DMS53 (cell line): ENCODE measurements at regions not wholly inside any gene's neighbourhood (a gene's known extent, or its start where the extent isn't known, plus 50 kb on each side); places are given as distances from the start of the nearest gene placed in this dataset.

Source experiments
- DNase-seq: peaks from one replicate; lab custom pipeline; 2025; lab: John Stamatoyannopoulos, UW

- no peak for DNase-seq
Measured at GRCh38 chr2:56803596-56803995, 619.8 kb downstream of the CCDC85A start.

- no peak for DNase-seq
Measured at GRCh38 chr2:56806924-56807323, 623.1 kb downstream of the CCDC85A start.

DNA sequence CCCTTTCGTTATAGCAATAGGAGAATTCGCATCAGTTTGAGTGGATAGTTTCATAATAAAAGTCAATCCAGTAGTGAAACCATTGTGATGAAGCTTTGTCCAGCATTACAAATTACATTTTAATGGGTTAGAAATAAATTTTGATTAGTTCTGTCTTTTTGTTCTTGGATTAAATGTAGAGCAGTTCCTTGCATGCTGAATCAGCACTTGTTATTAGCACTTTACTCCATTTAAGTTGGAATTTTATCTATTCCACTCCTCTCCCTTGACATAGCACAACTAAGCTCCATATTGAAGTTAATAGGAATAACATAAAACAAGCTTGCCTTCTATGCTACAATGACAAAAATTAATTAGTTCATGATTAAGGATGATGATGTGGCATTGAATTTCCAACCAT, 624.1 kb downstream of the CCDC85A start:
- no peak for DNase-seq

DNA sequence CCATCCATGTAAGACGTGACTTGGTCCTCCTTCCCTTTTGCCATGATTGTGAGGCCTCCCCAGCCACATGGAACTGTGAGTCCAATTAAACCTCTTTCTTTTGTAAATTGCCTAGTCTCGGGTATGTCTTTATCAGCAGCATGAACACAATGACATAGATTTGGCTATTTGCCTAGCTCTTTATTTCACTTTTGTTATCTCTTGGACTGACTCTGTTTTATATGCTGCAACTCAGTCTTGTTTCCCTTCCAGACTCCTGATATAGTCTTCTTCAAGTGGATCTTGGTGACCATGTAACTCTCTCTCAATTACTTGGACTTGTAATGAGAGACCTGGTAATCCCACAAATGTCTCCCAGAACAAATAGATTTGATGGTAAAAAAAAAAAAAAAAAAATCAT, 627.6 kb downstream of the CCDC85A start:
- no peak for DNase-seq

DNA sequence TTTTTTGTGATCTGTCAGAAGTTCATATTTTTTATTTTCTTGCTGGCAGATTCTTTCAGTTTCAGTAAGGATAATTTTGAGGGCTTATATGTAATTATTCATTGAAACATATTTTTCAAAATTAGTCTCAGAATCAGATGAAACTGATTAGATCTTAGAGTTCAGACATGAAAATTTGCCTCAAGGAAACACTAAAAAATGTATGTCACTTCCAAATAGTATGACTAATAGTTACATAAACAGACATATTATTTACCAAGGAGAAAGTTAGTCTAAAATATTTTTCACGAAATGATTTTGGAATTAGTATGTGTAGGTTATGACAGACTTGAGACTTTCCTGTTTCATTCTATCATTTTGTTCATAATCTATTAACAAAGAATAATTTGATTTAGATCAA, 628.6 kb downstream of the CCDC85A start:
- DNase-seq, result no peak

DNA sequence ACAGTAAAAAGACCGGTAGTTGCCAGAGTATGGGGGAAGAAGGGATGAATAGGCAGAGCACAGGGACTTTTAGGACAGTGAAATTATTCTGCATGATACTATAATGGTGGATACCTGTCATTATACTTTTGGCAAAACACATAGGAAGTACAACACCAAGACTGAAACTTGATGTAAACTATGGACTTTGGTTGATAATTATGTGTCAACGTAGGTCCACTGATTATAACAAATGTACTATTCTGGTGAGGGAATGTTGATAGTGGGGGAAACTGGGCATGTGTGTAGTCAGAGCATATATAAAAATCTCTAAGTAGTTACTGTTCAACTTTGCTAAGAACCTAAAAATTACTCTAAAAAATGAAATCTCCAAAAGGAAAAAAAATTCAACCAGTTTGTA, 629.7 kb downstream of the CCDC85A start:
- no peak for DNase-seq

DNA sequence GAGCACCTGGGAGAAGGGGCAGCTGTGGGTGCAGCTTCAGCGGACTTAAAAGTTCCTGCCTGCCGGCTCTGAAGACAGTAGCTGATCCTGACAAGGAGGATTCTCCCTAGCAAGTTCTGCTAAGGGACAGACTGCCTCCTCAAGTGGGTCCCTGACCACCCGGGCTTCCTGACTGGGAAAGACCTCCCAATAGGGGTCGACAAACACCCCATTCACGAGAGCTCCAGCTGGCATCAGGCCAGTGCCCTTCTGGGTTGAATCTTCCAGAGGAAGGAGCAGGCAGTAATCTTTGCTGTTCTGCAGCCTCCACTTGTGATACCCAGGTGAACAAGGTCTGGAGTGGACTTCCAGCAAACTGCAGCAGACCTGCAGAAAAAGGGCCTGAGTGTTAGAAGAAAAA, 632.9 kb downstream of the CCDC85A start:
- DNase-seq, result no peak

GRCh38 chr2:56831780-56832179, 648.0 kb downstream of the CCDC85A start:
- no peak for DNase-seq

GRCh38 chr2:56834686-56835085, 650.9 kb downstream of the CCDC85A start:
- DNase-seq, result no peak

DNA sequence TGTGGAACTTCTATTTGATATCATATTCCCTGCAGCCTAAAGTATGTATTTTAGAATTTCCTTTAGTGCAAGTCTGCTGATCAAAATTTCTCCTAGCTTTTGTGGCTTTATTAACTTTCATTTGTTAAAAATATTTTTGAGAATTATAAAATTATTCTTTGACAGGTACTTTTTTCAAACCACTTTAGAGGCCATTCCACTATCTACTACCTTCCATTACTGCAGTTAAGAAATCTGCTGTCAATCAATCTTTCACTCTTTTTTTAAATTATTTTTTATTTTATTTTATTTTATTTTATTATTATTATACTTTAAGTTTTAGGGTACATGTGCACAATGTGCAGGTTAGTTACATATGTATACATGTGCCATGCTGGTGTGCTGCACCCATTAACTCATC, 656.2 kb downstream of the CCDC85A start:
- DNase-seq, result peak; percentile 7

DNA sequence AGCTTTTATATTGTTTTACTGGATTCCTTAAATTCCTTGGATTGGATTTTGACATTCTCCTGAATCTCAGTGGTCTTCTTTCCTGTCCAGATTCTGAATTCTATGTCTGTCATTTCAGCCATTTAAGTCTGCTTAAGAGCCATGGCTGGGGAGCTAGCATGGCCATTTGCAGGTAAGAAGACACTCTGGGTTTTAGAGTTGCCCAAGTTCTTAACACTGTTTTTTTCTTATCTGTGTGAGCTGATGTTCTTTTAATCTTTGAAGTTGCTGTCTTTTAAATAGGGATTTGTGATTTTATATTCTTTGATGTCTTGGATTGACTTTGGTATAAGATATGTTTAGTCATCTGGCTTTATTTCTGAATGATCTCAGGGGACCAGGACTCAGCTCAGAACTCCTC, 677.2 kb downstream of the CCDC85A start:
- DNase-seq, result no peak

DNA sequence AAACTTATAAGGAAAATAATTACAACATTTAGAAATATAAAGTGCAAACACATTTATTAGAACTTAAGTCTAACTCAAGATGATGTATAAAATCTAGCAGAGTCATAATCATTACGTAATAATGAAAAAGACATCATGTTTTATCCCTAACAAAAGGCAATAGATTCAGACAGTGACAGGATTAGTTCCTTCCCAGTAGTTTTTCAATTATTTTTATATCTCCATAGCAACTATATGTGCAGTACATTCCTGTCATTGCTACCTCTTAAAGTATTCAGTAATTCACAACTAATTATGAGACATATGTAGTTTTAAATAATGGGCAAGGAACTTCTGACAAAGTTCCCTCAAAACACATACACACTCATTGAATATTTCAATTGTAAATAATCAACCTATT, 687.9 kb downstream of the CCDC85A start:
- no peak for DNase-seq

GRCh38 chr2:56874717-56875116, 690.9 kb downstream of the CCDC85A start:
- no peak for DNase-seq

- DNase-seq, result no peak
Measured at GRCh38 chr2:56889738-56890137, 705.9 kb downstream of the CCDC85A start.

DNA sequence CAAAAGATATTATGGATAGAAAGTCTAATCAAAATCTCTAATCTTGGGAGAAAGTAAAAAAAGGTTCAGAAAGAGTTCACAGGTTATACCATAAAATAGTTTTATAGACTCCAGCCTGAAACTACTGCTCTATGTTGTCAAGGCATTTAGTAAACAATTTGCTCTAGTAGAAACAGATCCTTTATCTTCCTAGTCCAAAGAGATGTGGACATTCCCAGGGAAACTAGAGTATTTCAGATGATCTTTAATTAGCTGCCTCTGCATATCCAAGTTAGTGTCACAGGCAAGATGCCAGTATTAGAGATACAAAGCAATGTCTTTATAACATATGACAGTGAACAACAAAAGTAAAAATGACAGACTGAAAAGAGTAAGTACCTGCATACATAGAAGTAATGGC, 708.6 kb downstream of the CCDC85A start:
- no peak for DNase-seq

- no peak for DNase-seq
Measured at GRCh38 chr2:56898986-56899385, 715.2 kb downstream of the CCDC85A start.

- DNase-seq, result no peak
Measured at GRCh38 chr2:56912490-56912889, 728.7 kb downstream of the CCDC85A start.

GRCh38 chr2:56918790-56919189, 735.0 kb downstream of the CCDC85A start:
- DNase-seq, result no peak

GRCh38 chr2:56933976-56934375, 750.2 kb downstream of the CCDC85A start:
- no peak for DNase-seq

DNA sequence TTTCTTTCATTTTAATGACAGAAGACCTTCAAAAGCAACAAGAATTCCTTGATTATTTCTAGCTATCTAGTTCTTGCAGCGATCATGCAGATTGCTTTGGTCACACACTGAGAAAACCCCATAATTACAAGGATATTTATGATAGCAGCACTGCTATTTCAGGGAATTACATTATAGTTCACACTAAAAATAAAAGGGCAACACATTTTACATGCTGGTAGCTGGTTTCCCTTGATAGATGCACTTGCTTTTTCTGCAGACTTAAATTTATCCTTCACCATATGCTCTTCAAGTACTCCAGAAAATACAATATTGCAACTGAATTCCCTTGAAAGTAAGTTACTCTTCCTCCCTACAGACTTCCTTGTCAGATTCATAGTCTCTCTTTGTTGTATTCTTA, 751.1 kb downstream of the CCDC85A start:
- DNase-seq, result no peak

- DNase-seq, result no peak
Measured at GRCh38 chr2:56940054-56940453, 756.3 kb downstream of the CCDC85A start.

- DNase-seq, result no peak
Measured at GRCh38 chr2:56952871-56953270, 769.1 kb downstream of the CCDC85A start.

DNA sequence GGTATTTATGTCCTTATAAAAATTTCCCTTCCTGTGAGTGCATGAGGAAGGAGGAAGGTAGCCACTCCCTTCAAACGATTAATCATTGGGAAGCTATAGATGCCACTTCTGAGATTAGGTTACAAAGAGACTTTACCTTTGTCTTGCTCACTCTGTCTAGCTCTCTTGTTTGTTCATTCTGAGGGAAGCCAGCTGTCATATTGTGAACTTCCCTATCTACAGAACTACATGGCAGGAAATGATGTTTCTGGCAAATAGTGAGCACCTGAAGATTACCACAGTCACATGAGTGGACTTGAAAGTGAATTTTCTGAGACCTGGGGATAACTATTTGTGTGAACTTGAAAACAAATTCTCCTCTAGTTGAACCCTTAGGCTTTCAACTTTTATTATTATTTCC, 776.8 kb downstream of the CCDC85A start:
- DNase-seq, result peak; percentile 90

- no peak for DNase-seq
Measured at GRCh38 chr2:56962673-56963072, 778.9 kb downstream of the CCDC85A start.

GRCh38 chr2:56969513-56969912, 785.7 kb downstream of the CCDC85A start:
- DNase-seq, result no peak
